WERI-Rb-1 (cell line): ENCODE measurements at regions not wholly inside any gene's neighbourhood (a gene's known extent, or its start where the extent isn't known, plus 50 kb on each side); places are given as distances from the start of the nearest gene placed in this dataset.

Source experiments
- DNase-seq: peaks from one replicate; pipeline ENCODE4 v3.0.0-alpha.2; 2020
- H3K27ac ChIP-seq: fragments of 250-450 bp; sonication (Bioruptor Pico); 2 replicates; pipeline ENCODE4 v1.5.1; 2020; ENCODE audit warnings: mild to moderate bottlenecking, moderate library complexity
- H3K27me3 ChIP-seq: fragments of 250-450 bp; sonication (Bioruptor Pico); 2 replicates; pipeline ENCODE4 v1.5.1; 2021; ENCODE audit warnings: mild to moderate bottlenecking, low read depth, moderate library complexity; ENCODE audit not compliant: insufficient read depth, severe bottlenecking
- H3K36me3 ChIP-seq: fragments of 250-450 bp; sonication (Bioruptor Pico); 2 replicates; pipeline ENCODE4 v1.5.1; 2020; ENCODE audit warnings: mild to moderate bottlenecking, moderate library complexity
- H3K4me3 ChIP-seq: 2 replicates; pipeline ENCODE4 v1.5.1; 2011; ENCODE audit warnings: low read depth, mild to moderate bottlenecking, control low read depth, low read length
- H3K9me3 ChIP-seq: fragments of 250-450 bp; sonication (Bioruptor Pico); 2 replicates; pipeline ENCODE4 v1.5.1; 2021; ENCODE audit warnings: mild to moderate bottlenecking, moderate library complexity; ENCODE audit not compliant: severe bottlenecking
- CTCF ChIP-seq: IDR thresholded peaks from 2 replicates; pipeline ENCODE4 v1.5.1; 2011; ENCODE audit warnings: low read depth, mild to moderate bottlenecking, control low read depth, inconsistent platforms, low read length

- H3K27ac ChIP-seq: no peak overlapping the region
- H3K4me3 ChIP-seq: no peak overlapping the region
- no peak for TF ChIP-seq CTCF
- no peaks in the 10 kb centered on the region for H3K36me3 ChIP-seq
- no peak for DNase-seq
- H3K27me3 ChIP-seq: no peaks in the 10 kb centered on the region
- H3K9me3 ChIP-seq: no peaks in the 10 kb centered on the region
Measured at GRCh38 chr6:98366371-98366770, 468.0 kb upstream of the POU3F2 start.

GRCh38 chr6:98380589-98380988, 453.8 kb upstream of the POU3F2 start:
- no peak for TF ChIP-seq CTCF
- DNase-seq: no peak

GRCh38 chr6:98382246-98382645, 452.1 kb upstream of the POU3F2 start:
- no peak overlapping the region for H3K27ac ChIP-seq
- H3K36me3 ChIP-seq: no peaks in the 10 kb centered on the region
- no peaks in the 10 kb centered on the region for H3K9me3 ChIP-seq
- H3K27me3 ChIP-seq: no peaks in the 10 kb centered on the region
- no peak for TF ChIP-seq CTCF
- no peak overlapping the region for H3K4me3 ChIP-seq
- DNase-seq: no peak

More at GRCh38 chr6:98380589-98380988, 453.8 kb upstream of the POU3F2 start:
- H3K27ac ChIP-seq: no peak overlapping the region
- no peaks in the 10 kb centered on the region for H3K36me3 ChIP-seq
- no peaks in the 10 kb centered on the region for H3K9me3 ChIP-seq
- H3K4me3 ChIP-seq: no peak overlapping the region
- no peaks in the 10 kb centered on the region for H3K27me3 ChIP-seq

GRCh38 chr6:98384334-98384733, 450.0 kb upstream of the POU3F2 start:
- Histone ChIP-seq H3K27me3 (no peaks in the 10 kb centered on the region), H3K9me3 (no peaks in the 10 kb centered on the region), H3K36me3 (no peaks in the 10 kb centered on the region), H3K27ac (no peak overlapping the region), H3K4me3 (no peak overlapping the region)
- TF ChIP-seq CTCF: no peak
- no peak for DNase-seq

GRCh38 chr6:98384801-98385200, 449.6 kb upstream of the POU3F2 start:
- H3K36me3 ChIP-seq: no peaks in the 10 kb centered on the region
- no peak overlapping the region for H3K27ac ChIP-seq
- H3K9me3 ChIP-seq: no peaks in the 10 kb centered on the region
- TF ChIP-seq CTCF: no peak
- no peak overlapping the region for H3K4me3 ChIP-seq
- no peaks in the 10 kb centered on the region for H3K27me3 ChIP-seq
- no peak for DNase-seq

GRCh38 chr6:98395610-98396166, 438.7 kb upstream of the POU3F2 start:
- Histone ChIP-seq H3K36me3 (no peaks in the 10 kb centered on the region), H3K4me3 (no peak overlapping the region), H3K9me3 (no peaks in the 10 kb centered on the region), H3K27me3 (no peaks in the 10 kb centered on the region), H3K27ac (no peak overlapping the region)
- DNase-seq: no peak
- TF ChIP-seq CTCF: no peak
